Bronchial epithelial cell (primary cell): ENCODE measurements at regions not wholly inside any gene's neighbourhood (a gene's known extent, or its start where the extent isn't known, plus 50 kb on each side); places are given as distances from the start of the nearest gene placed in this dataset.

Experiments used
- DNase-seq: peaks from one replicate; pipeline ENCODE4 v3.0.0-alpha.2; 2010; ENCODE audit warnings: low read depth
- FAIRE-seq: peaks from 2 replicates; lab custom pipeline; 2011; peaks lifted over from hg19 to GRCh38; lab: Jason Lieb, UNC
- H3K27me3 ChIP-seq: 2 replicates; pipeline ENCODE4 v1.5.1; 2011; ENCODE audit warnings: low read length; ENCODE audit not compliant: control insufficient read depth, insufficient read depth
- H3K36me3 ChIP-seq: 2 replicates; pipeline ENCODE4 v1.5.1; 2011; ENCODE audit warnings: low read length; ENCODE audit not compliant: control insufficient read depth, insufficient read depth
- H3K4me3 ChIP-seq: 2 replicates; pipeline ENCODE4 v1.5.1; 2011; ENCODE audit warnings: mild to moderate bottlenecking, low read depth, low read length, control low read depth
- TF ChIP-seq, protein P1 (sequence below): IDR thresholded peaks from 2 replicates; pipeline ENCODE4 v1.5.1; 2011; ENCODE audit warnings: mild to moderate bottlenecking, moderate library complexity, low read length, control low read depth, inconsistent platforms; ENCODE audit not compliant: insufficient read depth, severe bottlenecking

DNA sequence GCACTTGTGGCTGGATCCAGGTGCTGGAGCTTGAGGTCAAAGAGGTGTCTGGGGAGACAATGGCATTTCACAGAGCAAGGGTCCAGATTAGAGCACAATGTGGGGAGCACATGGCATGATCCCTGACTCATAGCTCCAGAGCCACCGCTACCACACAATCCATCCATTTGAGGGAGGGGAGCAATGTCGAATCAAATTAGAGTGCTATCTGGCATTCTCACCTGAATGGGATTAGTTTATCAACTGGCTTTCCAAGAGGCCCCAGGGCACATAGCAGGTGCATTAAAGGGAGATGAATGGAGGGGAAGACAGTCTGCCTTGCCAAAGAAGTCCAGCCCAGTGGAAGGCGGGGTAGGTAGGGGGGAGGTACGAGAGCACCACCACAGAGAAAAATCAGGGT lies 194.4 kb upstream of the GPR12 start:
- FAIRE-seq = no peak
- TF ChIP-seq, protein P1, sequence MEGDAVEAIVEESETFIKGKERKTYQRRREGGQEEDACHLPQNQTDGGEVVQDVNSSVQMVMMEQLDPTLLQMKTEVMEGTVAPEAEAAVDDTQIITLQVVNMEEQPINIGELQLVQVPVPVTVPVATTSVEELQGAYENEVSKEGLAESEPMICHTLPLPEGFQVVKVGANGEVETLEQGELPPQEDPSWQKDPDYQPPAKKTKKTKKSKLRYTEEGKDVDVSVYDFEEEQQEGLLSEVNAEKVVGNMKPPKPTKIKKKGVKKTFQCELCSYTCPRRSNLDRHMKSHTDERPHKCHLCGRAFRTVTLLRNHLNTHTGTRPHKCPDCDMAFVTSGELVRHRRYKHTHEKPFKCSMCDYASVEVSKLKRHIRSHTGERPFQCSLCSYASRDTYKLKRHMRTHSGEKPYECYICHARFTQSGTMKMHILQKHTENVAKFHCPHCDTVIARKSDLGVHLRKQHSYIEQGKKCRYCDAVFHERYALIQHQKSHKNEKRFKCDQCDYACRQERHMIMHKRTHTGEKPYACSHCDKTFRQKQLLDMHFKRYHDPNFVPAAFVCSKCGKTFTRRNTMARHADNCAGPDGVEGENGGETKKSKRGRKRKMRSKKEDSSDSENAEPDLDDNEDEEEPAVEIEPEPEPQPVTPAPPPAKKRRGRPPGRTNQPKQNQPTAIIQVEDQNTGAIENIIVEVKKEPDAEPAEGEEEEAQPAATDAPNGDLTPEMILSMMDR = no peak
- peaks cover 2% of the 10 kb centered on the region for H3K27me3 ChIP-seq

DNA sequence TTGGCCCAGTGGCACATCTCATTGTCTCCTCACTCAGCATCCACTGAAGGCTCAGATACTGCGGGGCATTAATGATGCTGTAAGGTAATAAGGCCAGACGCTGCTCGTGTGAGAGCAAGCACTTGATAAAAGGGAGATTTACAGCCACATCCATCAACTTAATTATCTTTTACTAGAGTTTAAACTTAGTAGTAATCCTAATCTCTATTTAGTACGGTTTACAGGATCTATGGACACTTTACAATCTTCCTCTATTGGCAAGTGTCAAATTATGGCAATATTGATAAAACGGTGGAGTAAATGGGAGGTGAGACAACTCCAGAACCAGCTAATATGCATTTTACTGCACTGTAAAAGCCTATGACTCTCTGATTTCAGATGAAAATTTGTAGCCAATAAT lies 192.7 kb upstream of the GPR12 start:
- FAIRE-seq = no peak
- no peak for DNase-seq
- TF ChIP-seq, protein P1 = no peak
- no peaks in the 10 kb centered on the region for H3K27me3 ChIP-seq
- H3K4me3 ChIP-seq = no peak overlapping the region
- no peaks in the 10 kb centered on the region for H3K36me3 ChIP-seq

More for the DNA sequence above, 194.4 kb upstream of the GPR12 start:
- DNase-seq = no peak
- Histone ChIP-seq H3K4me3 (no peak overlapping the region), H3K36me3 (no peaks in the 10 kb centered on the region)

DNA sequence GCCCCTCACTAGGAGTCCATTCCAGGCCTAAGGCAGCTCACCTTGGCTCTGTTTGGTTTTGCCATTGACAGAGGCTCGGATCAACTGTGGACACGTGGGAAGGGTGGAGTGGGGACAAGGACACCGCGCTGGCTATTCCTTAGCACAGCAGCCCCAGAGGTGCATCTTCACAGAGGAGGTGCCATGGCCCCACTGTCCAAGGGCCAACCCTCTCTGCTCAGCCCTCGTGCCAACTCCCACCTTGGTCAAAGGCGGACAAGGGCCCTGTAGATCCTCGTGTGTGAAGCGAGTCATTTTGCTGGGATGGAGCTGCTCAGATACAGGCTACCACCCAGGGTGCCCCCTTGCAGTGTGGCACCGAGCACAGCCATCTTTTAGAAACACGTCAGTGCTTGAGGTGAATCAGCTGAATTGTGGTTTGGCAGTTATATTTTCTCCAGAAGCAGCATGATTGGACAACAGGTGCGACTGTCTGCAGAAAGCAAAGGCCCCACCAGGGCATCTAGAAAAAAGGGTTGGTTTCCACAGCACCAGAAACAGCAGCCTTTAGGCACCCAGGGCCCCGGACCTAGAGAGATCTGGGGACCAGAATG lies 192.1 kb upstream of the GPR12 start:
- TF ChIP-seq, protein P1 = no peak

DNA sequence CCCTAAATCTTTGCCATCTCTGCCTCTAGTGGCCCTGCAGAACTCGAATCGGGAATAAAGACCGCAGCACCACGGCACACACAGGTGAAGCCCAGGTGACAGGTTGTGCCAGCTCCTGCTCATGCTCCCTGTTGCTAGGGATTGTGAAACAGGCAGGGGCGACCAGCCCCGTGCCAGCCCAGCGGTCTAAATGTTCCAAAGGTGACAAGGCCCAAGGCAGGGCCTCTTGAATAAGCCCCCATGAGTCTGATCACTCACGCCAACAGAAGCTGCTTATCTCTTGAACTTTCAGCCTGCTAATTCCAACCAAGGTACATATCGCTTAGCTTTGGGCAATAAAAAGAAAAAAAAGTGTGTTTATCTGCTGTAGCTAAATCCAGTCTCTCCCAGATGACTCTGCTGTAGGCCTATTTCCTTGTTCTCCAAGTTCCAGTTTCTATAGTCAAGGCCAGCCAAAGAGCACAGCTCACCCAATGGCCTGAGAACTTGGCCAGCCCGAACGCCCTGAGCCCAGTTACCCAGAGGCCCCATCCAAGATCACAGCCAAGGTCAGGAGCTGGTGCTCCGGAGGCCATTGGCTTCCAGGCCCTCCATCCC lies 191.1 kb upstream of the GPR12 start:
- FAIRE-seq (no peak), DNase-seq (no peak)
- TF ChIP-seq, protein P1 = no peak
- Histone ChIP-seq H3K27me3 (no peaks in the 10 kb centered on the region), H3K4me3 (no peak overlapping the region), H3K36me3 (no peaks in the 10 kb centered on the region)

More for the DNA sequence above, 192.1 kb upstream of the GPR12 start:
- Histone ChIP-seq H3K27me3 (no peaks in the 10 kb centered on the region), H3K4me3 (no peak overlapping the region), H3K36me3 (no peaks in the 10 kb centered on the region)
- FAIRE-seq (no peak), DNase-seq (no peak)

DNA sequence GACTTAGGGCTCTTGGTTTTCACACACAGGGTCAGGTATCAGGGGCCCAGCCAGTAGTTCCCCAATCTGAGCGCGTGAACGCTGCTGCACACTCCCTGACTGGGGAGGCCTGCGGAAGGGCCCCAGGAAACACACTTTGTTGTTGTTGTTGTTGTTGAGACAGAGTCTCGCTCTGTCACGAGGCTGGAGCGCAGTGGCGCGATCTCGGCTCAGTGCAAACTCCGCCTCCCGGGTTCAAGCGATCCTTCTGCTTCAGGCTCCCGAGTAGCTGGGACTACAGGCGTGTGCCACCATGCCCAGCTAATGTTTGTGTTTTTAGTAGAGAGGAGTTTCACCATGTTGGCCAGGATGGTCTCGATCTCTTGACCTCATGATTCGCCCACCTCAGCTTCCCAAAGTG lies 190.4 kb upstream of the GPR12 start:
- FAIRE-seq (peak; percentile 72), DNase-seq (no peak)
- Histone ChIP-seq H3K4me3 (no peak overlapping the region), H3K27me3 (no peaks in the 10 kb centered on the region), H3K36me3 (no peaks in the 10 kb centered on the region)
- TF ChIP-seq, protein P1 = no peak
